ENCODE measurements at regions not wholly inside any gene's neighbourhood (a gene's known extent, or its start where the extent isn't known, plus 50 kb on each side); places are given as distances from the start of the nearest gene placed in this dataset.
"Not testable (repeated sequence)": the region's sequence is repeated elsewhere in the genome, so short reads cannot be mapped to it uniquely, and the experiment has no call there.

- DNase-seq (ENCODE audit: low read depth): no peak
Observed at GRCh38 chr11:8772571-8773519, 90.3 kb downstream of the RPL27A start.

- no peak for DNase-seq (ENCODE audit: low read depth)
Observed at GRCh38 chr11:8773916-8774539, 91.4 kb downstream of the RPL27A start.

GRCh38 chr11:8774916-8775315, 92.3 kb downstream of the RPL27A start:
- DNase-seq (ENCODE audit: low read depth): not testable (repeated sequence)

DNA sequence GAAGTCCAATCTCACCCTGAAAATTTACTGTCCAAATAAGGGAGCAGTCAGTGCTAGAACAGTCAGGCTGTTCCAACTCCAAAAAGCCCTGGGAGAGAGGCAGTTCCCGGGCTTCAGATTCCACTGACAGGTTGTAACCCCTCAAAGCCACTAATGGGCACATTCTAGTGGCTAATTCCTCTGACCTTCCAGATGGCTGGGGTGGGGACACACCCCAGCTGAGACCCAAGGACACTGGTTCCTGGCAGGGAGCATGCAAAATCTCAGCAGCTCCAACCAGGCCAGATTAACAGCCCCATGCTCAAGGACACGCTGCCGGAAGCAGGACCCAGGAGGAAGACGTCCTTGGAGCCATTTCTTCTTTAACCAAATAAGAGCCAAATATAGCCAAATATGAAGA, 92.7 kb downstream of the RPL27A start:
- DNase-seq (ENCODE audit: low read depth): no peak

DNA sequence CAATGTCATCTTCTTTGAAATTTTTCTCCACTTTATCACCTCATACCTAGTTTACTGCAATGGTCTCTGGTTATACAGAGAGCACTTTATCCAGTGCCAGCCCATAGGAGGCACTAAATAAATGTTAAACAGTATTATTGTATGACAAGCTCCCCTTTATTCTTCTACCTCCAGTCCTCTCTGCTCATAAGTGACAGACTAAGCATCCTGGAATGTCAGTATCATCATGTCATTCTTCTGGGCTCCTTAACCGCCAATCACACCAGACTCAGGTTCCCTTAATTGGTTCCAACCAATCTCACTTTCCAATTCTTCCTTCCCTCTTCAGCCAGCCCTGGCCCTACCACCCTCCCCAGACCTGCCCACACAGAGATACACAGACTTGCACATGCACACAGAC, 93.1 kb downstream of the RPL27A start:
- no peak for DNase-seq (ENCODE audit: low read depth)

- no peak for DNase-seq (ENCODE audit: low read depth)
Observed at GRCh38 chr11:8776209-8776608, 93.6 kb downstream of the RPL27A start.

GRCh38 chr11:8777907-8778767, 95.5 kb downstream of the RPL27A start:
- DNase-seq (ENCODE audit: low read depth): no peak

- DNase-seq (ENCODE audit: low read depth): no peak
Observed at GRCh38 chr11:8779107-8779506, 96.5 kb downstream of the RPL27A start.

DNA sequence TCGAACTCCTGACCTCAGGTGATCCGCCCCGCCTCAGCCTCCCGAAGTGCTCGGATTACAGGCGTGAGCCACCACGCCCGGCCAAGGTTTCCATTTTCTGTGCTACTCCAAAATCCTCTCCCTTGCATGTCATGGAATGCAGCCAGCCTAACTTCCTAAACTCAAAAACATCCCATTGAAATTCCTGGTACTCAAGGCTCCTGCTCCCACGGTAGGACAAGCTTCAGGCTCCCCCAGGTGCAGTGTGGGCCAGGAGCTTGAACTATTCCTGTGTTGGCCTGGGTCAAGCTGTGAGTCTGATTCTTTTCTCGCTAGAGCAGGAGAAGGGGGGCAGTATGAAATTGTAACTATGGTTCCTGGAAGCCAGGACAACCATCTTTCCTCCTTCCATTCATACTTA, 97.1 kb downstream of the RPL27A start:
- DNase-seq (ENCODE audit: low read depth): no peak

- no peak for DNase-seq (ENCODE audit: low read depth)
Observed at GRCh38 chr11:8784954-8785353, 102.4 kb downstream of the RPL27A start.

- no peak for DNase-seq (ENCODE audit: low read depth)
Observed at GRCh38 chr11:8785457-8785856, 102.9 kb downstream of the RPL27A start.

DNA sequence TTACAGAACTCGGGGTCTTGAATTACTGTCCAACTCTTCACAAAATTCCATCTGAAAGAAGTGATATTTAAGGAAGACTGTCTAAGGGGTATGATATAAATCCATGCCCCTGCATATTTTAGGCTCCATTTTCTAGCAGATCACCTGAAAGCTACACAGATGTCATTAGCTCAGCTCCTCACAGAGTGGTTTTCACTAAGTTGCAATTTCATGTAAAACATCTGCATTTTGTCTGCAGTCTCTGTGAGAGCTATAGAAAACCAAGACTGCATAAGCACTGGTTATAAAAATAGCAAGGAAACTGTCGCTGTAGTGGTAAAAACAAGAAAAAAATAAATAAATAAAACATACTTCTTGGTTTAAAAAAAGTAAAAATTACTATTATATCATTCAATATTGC, 103.4 kb downstream of the RPL27A start:
- no peak for DNase-seq (ENCODE audit: low read depth)

DNA sequence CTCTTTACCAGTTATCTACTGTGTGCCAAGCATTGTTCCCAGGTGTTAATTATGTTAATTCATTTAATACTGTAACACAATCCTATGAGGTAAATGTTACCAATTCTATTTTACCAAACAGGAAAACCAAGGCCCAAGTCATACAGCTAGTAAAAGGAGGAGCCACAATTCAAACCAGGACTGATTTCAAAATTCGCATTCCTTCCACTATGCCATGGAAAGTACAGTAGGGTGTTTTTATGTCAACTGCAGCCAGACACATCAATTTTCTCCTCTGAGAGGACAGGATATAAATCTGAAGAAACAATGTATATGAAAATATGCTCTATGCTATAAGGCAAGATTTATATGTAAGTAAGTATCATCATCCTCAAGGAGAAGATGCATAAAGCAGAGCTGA, 104.3 kb downstream of the RPL27A start:
- no peak for DNase-seq (ENCODE audit: low read depth)

DNA sequence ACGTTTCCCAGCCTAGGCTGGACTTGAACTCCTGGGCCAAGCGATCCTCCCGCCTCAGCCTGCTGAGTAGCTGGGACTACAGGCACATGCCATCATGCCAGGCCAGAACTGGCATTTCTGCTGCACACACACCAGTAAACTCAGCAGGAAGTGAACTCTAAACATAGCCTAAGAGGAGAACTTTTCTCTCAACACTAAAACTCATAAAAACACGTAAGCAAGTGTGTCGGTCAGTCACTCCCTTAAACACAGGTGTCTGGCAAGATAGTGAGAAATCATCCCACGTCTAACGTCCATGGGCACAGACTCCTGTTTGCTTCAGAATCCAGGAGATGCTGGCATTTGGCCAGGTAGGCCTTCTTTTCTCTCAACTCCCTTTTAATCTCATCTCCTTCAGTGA, 104.8 kb downstream of the RPL27A start:
- no peak for DNase-seq (ENCODE audit: low read depth)

DNA sequence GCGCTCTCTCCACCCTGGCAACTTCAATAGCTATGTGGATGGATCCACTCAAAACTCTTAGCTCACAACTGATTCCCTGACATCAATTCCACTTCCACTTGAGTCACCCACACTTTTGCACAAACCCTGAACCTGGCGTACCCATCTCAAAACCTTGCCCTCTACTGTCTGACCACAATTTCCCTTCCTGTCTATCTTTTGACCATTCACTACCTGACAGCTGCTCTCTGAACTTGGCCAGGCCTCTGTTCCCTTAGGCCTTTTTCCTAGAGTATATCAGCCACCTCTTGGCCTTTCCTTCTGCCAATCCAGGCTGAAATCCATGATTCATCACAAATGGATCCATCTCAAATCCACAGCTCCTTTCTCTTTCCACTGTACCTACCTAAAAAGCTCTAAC, 106.0 kb downstream of the RPL27A start:
- DNase-seq (ENCODE audit: low read depth): no peak

DNA sequence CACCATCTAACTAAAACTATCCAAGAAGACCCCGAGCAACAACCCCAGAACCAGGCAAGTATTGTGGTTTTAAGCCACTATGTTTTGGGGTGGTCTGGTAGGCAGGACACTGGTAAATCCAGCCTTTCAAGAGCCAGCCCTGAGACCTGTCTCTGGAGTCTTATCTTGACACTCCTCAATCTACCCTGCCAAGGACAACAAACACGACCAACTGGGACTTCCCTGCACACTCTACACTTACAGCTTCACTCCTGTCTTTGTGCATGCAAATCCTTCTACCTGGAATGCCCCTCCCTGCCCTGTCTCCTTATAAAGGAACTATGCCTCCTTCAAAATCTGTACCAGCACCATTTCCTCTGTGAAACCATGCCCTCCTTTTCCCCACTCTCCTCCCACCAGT, 107.3 kb downstream of the RPL27A start:
- no peak for DNase-seq (ENCODE audit: low read depth)

DNA sequence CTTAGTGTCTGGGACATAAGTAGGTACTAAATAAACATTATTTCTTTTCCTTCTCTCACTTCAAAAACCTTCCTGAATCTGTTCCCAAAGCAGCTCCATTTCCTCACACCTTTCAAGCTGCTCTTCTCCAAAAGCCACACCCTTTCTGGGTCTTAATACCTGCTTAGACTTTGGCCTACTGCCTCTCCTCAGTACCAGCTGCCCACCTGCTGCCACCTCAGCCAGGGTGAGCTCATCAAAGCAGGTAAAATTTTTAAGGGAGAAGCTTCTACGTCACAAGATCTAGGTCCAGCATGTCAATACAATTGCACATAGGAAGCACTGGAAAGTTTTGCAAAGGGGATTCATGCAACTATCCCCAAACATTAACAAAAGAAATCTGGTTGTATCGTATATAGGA, 108.4 kb downstream of the RPL27A start:
- DNase-seq (ENCODE audit: low read depth): no peak

DNA sequence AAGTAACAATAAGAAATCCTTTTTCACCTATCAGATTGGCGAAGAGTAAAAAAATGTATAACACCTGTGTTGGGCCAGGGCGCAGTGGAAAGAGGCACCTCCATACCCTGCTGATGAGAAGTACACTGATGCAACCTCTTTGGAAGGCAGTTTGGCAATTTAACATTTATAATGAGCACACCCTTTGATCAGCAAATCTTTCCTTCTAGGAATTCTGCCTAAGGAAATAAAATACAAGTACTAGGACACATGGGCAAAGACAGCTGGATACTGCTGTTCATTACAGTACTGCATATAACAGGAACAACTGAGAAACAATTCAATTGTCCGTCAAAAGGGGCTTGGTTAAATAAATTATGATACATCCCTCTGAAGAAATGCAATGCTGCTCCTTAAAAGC, 110.1 kb downstream of the RPL27A start:
- no peak for DNase-seq (ENCODE audit: low read depth)

DNA sequence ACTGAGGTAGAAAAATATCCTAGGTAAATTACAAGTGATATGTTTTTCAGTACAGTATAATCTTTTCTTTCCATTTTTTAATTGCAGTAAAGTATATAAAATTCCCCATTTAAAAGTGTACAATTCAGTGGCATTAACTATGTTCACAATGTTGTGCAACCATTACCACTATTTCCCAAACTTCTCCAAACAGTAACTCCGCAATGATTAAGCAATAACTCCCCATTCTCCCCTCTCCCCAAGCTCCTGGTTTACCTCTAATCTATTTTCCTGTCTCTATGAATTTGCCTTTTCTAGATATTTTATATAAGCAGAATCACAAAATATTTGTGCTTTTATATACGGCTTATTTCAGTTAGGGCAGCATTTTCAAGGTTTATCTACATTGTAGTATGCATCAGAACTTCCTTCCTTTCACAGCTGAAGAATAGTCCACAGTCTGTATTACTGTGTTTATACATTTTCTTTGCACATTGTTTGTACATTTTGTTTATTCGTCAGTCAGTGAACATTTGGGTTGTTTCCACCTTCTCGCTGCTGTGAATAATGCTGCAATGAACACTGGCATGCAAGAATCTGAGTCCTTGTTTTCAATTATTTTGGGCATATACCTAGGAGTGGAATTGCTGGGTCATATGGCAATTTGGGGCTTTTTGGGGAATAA, 110.7 kb downstream of the RPL27A start:
- no peak for DNase-seq (ENCODE audit: low read depth)

GRCh38 chr11:8794126-8794525, 111.5 kb downstream of the RPL27A start:
- DNase-seq (ENCODE audit: low read depth): no peak

DNA sequence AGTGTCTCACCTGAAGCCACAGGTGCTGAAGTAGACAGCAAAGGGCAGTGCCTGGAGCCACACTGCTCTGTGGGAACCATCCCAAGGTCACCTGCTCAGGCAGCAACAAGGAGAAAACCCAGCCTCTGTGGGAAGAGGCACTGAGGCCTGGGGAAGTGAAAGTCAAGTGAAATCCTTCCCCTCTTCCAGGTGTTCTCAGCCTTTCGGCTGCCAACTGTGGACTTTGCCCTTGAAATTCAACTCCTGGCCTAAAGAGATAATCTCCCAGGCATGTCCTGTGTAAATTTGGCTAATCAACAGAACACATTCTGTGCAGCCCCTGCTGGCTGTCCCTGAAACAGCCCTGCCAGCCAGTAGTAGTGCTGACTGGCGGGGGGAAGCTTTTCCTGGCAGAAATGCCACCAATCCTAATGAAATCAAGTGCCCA, 112.1 kb downstream of the RPL27A start:
- no peak for DNase-seq (ENCODE audit: low read depth)

GRCh38 chr11:8796941-8797340, 114.0 kb upstream of the AKIP1 start:
- DNase-seq (ENCODE audit: low read depth): no peak

Measured in stromal cell of bone marrow (primary cell).